Fibroblast of upper back skin (primary cell): ENCODE measurements at regions not wholly inside any gene's neighbourhood (a gene's known extent, or its start where the extent isn't known, plus 50 kb on each side); places are given as distances from the start of the nearest gene placed in this dataset.

Experiments used
- DNase-seq: peaks from one replicate; pipeline ENCODE4 v3.0.0-alpha.2; 2013

DNA sequence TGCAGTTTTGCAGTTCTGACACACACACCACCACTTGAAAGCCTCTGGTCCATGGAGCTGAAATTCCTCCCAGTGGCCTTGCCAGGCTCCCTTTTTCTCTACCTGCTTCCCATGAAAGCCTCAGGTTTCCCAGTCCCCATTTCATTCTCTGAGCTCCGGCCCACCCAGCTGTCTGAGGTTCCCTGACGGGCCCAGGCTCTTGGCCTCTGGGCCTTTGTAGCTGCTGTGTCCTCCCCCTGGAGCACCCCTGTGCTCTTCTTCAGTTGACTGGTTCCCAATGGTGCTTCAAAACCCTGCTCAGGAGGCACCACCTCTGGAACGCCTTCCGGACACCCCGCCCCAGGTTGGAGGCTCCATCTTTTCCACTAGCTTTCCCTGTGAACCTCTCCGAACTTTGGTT lies 155.9 kb upstream of the SHB start:
- DNase-seq, result no peak

DNA sequence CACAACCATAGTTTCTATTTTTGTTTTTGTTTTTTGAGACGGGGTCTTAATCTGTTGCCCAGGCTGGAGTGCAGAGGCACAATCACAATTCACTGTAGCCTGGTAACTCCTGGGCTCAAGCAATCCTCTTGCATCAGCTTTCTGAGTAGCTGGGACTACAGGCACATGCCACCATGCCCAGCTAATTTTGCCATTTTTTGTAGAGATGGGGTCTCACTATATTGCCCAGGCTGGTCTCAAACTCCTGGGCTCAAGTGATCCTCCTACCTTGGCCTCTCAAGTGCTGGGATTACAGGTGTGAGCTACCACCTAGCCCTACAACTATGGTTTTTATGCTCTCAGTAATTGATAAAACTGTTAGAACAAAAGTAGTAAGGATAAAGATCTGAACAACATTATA lies 147.5 kb upstream of the SHB start:
- DNase-seq, result no peak

DNA sequence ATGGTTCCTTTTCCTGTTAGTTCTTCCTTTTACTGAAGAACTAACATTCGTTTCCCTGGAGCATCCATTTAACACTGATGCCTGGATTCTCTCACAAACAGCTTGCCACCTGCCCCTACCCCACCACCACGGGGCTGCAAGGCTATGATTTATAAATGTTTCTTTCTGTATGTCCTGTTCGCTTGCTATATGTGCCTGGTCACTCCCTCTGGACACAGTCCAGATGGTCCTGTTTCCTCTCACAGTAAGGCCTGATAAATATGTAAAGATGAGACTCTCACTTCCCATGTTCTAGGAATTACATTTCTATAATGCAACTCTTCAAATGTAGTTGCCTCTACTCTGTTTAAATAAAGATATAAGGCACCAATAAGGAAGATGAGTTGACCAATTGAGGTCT lies 146.4 kb upstream of the SHB start:
- DNase-seq, result no peak

DNA sequence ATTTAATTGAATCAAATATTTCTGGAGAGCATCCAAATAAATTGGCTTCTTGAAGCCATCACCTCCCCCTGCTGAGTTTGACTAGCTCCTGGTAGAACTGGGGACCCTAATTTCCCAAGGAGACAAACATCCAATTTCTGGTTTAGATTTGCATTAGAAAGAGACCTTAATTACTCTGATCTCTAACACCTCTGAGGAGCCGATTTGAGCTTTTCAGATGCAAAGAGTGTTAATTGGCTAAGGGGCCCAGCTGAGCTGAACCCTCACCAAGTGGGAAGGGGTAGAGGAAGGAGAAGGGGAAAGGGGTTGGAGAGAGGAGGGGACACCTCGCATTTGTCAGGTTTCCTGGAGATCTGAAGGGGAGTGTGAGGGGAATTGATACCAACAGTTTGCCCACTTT lies 145.4 kb upstream of the SHB start:
- no peak for DNase-seq

DNA sequence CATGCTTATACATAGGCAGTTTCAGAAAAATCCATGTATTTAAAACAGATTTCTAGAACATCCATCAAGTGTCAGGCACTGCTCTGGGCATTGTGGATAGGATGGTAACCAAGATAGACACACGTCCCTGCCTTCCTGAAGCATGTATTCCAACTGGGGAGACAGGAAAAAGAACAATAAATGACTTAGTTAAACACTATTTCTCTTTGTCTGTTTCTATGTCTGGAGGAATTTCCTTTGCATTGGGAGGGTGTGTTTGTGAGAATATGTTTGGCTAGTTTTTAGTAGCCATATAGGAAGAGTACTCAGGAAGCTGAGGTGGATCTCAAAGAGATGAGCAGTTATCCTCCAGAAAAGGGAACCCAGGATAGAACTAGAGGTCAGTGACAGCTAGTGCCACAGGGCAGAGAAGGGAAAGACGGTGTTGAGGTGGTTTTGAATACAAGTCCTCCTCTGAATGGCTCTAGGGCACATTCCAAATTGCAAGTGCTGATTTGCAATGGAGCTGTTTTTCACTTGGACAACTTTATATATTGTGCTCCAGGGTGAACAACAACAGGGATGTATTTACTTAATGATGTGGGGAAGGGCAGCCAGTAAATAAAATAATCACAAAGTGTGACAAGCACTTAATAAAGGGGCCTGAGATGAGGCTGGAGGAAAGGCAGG lies 144.7 kb upstream of the SHB start:
- no peak for DNase-seq

DNA sequence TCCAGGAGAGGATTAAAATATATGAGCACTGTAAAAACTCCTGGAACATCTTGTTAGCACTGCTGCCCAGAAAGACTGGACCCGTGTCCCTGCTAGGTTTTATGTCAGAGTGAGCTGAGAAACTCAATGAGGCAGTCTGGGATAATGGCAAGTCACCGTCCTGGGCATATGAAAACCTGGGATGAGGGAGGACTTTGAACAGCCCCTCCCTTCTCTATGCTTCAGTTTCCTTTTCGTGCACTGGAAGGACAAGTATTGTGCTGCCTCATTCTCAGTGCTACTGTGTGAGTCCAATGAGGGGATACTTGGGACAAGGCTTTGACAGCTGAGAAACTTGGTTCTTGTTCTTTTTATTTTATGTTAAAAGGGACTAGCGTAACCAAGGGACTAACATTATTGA lies 143.0 kb upstream of the SHB start:
- DNase-seq, result no peak

- no peak for DNase-seq
Observed at GRCh38 chr9:38211002-38211401, 142.0 kb upstream of the SHB start.

DNA sequence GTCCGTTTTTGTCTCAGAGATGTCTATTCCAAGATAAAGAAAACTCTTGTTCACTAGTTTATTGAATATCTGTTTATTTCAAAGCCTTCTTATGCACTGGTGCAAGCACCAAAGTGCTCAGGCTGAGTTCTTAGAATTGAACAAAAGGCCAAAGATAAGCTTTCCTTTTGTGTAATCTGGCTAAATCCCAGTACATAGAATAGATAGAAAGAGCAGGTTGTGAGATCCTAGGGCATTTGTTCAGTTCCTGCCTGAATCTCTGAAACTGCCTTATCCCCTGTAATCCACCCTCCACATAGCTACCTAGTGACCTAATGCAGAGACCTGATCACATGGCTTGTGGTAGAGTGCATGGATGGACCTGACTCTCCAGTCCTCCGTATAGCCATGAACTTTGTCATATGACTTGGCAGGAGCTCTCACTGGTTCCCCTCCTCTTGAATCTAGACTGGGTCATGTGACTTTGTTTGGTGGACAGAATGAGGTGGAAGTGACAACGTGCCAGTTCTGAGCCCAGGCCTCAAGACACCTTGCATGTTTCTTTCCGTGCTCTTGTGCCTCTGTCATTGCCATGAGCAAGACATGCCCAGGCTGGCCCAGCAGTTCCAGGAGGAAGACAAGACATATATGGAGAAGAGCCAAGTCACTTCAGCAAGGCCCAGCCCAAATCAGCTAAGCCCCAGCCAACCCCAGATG lies 139.3 kb upstream of the SHB start:
- DNase-seq, result no peak

DNA sequence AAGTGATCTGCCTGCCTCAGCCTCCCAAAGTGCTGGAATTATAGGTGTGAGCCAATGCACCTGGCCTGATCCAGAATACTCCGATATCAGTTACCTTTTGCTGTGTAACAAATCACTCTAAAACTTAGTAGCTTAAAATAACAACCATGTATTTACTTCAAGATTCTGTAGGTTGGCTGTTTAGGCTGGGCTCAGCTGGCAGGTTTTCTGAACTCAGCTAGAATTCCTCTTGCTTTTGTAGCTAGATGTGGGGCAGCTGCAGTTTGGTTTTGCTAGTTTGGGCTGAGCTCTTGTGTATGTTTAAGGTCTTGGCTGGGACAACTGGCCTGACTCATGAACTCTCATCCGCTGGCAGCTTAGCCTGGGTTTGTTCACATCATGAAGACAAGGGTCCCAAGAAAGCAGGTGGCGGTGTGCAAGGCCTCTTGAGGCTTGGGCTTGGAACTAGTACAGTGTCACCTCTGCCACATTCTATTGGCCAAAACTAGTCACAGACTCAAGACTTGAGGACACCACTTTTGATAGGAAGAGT lies 138.3 kb upstream of the SHB start:
- DNase-seq, result no peak

DNA sequence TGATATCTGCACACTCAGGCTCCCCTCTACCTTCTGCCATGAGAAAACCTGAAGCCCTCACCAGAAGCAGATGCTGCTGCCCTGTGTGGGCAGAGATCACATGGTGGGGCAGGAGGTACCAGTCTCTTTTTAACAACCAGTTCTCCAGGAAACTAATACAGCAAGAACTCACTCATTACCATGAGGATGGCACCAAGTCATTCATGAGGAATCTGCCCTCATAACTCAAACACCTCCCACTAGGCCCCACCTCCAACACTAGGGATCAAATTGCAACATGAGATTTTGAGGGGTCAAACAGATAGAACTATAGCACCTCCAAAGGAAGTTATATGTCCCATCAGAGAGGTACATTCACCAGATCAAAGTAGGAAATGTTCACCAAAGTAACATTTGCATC lies 136.3 kb upstream of the SHB start:
- DNase-seq, result no peak

GRCh38 chr9:38202336-38202938 lies 133.4 kb upstream of the SHB start:
- DNase-seq, result no peak

- no peak for DNase-seq
Observed at GRCh38 chr9:38201844-38202243, 132.8 kb upstream of the SHB start.

- DNase-seq, result no peak
Observed at GRCh38 chr9:38200431-38200830, 131.4 kb upstream of the SHB start.

DNA sequence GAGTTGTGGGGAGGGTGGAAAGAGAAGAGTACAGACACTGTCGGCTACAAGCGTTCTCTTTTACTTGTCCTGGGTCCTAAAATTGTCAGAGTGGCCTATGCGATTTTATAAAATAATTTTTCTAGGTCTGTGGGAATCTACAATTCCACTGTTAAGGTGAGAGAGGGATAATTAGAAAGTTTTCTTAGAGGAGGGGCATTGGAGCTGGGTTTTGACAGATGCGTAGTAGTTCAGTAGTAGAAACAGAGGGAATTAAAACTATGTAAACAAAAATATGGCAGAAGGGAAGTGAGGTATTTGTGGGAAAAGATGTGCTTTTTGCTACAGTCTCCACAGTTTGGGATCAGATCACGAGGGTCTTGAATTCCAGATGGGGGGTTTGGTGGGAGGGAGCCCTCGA lies 129.1 kb upstream of the SHB start:
- no peak for DNase-seq

DNA sequence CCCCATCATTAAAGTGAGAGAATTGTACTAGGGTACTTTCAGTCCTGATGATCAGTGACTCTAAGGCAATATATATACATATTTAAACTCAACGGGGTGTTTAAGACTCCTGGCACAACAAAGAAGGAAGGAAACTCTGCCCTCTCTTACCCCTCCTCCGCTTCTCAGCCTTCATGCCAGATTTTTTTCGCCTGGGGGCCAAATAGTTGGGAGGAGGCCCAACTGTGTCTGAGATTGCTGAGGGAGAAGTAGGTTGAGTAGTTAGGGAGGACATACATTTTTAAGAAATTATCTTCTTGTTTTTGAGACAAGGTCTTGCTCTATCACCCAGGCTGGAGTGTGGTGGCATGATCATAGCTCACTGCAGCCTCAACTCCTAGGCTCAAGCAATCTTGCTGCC lies 127.7 kb upstream of the SHB start:
- DNase-seq, result no peak

DNA sequence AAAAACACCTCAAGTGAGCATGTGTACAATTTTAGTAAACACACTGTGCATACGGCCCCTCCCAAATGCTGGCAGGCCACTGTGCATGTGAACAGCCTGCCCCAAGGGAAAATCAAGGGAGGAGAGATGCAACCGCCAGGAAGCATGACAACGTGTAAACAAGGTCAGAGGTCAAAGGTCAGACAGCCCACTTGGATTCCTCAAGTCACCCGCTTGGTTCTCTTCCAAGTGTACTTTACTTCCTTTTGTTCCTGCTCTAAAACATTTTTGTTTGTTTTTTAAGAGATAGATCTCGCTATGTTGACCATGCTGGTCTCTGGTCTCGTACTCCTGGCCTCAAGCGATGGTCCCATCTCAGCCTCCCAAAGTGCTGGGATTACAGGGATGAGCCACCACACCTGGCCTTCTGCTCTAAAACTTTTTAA lies 126.7 kb upstream of the SHB start:
- DNase-seq, result no peak

GRCh38 chr9:38194870-38195269 lies 125.8 kb upstream of the SHB start:
- no peak for DNase-seq

GRCh38 chr9:38192731-38193265 lies 123.8 kb upstream of the SHB start:
- DNase-seq, result no peak

DNA sequence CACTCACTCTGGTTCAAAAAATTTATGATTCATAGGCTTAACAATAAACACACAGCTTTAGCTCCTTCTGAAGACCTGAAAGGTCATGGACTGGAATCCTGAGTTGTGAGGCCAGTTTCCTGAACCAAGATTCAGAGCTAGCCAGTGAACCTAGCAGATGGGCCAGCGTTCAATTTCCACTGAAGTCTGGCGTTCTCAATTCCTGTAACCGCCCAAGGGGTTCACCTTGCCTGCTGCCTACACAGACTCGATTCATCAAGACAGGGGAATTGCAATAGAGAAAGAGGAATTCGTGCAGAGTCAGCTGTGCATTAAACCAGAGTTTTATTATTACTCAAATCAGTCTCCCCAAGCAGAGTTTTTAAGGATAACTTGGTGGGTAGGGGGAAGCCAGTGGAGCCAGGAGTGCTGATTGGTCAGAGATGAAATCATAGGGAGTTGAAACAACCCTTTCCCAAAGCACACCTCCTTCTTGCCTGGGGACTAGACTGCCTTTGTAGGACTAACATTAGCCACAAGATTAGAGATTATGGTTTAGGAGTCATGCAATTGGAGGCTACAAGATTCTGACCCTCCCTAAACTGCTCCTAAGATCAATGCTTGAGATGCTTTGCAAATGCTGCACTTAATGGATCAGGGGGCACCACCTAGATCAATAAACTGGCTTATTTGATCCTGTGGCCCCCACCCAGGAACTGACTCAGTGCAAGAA lies 117.5 kb upstream of the SHB start:
- DNase-seq, result no peak

DNA sequence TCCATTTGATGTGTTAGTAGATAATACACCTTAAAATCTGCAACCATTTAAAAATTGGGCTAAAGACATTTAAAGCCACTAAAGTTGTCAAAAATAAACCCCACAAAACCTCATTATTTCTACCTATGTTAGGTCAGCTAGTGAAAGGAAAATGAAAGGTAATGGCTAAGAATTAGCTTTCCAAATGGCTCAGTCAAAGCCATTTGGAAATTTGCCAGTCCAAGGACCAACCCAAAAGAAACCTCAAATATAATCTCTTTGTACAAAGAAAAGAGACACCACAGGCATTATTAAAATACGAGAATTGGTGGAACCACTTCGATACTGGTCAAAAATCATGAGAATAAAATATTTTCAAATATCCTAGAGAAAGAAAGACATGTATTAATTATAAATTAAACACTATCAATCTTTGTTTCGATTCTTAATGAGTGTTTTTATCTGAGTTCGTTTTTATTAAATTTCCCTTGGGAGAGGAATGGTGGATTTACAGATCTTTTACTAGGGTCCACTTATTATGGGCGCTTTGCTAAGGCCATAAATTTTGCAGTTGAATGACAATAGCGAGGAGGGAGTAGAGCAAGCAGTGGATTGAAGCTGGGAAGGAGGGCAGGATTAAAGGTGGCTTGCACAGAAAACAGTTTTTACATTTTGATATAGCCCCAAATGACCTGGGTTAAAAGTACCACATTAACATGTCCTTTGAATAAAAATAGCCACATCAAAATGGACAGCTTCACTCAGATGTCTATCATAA lies 116.8 kb upstream of the SHB start:
- no peak for DNase-seq

DNA sequence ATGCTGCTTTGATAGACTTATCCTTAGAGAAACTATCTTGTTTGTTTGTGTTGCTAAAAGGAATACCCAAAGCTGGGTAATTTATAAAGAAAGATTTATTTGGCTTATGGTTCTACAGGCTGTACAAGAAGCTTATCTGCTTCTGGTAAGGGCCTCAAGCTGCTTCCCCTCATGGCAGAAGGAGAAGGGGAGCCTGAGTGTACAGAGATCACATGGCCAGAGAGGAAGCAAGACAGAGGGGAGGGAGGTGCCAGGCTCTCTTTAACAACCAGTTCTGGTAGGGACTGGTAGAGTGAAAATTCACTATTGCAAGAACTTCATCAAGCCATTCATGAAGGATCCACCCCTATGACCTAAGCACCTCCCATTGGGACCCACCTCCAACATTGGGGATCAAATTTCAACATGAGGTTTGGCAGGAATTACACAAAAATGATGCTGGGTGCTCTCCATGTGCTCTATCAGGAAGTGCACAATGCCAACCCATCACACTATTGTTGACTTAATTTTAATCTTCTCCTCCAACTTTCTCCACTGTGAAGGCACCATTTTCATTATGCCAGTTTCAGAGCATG lies 115.1 kb upstream of the SHB start:
- peak; percentile 47 for DNase-seq

DNA sequence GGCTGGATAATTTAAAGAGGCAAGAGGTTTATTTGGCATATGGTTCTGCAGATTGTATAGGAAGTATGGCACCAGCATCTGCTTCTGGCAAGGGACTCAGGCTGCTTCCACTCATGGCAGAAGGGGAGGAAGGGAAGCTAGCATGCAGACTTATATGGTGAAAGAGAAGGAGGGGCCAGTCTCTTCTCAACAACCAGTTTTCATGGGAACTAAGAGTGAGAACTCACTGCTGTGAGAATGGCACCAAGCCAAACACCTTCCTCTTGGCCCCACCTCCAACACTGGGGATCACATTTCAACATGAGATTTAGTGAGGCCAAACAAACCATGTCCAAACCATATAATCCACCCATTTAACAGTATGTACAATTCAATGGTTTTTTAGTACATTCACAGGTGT lies 113.3 kb upstream of the SHB start:
- no peak for DNase-seq
